HCT116 (cell line): ENCODE measurements at regions not wholly inside any gene's neighbourhood (a gene's known extent, or its start where the extent isn't known, plus 50 kb on each side); places are given as distances from the start of the nearest gene placed in this dataset.

Source experiments
- ATAC-seq: fragments of 200-7000 bp; cut with Tn5 transposase; 2 replicates; pipeline ENCODE4 v1.9.1; 2020; ENCODE audit warnings: mild to moderate bottlenecking, moderate library complexity
- BruUV-seq: library from RNA; stranded (reverse); fragments of 400-500 nt; replicated peaks from 2 replicates; lab custom pipeline; 2021; lab: Mats Ljungman, UMichigan
- CTCF ChIA-PET: fragments of 300-600 bp; sonication (Branson Sonifier 250); formaldehyde crosslinking; loops from one replicate; lab custom pipeline; 2021; ENCODE audit warnings: antibody characterized with exemption; lab: Charles Lee
- POLR2A ChIA-PET: fragments of 300-600, 350-600 bp; sonication (Branson Sonifier 250); formaldehyde crosslinking; loops from one replicate; lab custom pipeline; 2021; ENCODE audit warnings: antibody characterized with exemption; lab: Charles Lee
- RAD21 ChIA-PET, 2 experiments: fragments of 300-600 bp; sonication (Branson Sonifier 250); formaldehyde crosslinking; loops; one replicate each; lab custom pipeline; 2023; ENCODE audit warnings: low total read pairs in 2 of 2; ENCODE audit not compliant: uncharacterized antibody in 2 of 2, unreplicated experiment in 2 of 2, low non-redundant PET in 1 of 2; lab: Charles Lee
- DNase-seq: peaks from one replicate; pipeline ENCODE4 v3.0.0-alpha.2; 2010; ENCODE audit warnings: low read depth, low spot score
- H2AFZ ChIP-seq: fragments of 200-600 bp; shearing (Covaris generic), sonication (generic); 2 replicates; pipeline ENCODE4 v1.6.1; 2017; ENCODE audit warnings: low read depth, mixed run types, mixed read lengths, antibody characterized with exemption, low read length; ENCODE audit not compliant: poor library complexity, severe bottlenecking
- H3K27ac ChIP-seq: 2 replicates; pipeline ENCODE4 v1.5.1; 2012; ENCODE audit warnings: low read depth, low read length
- H3K27me3 ChIP-seq: fragments of 200-600 bp; sonication (generic); 2 replicates; pipeline ENCODE4 v1.6.1; 2016; ENCODE audit warnings: mixed run types, low read length, mixed read lengths; ENCODE audit not compliant: insufficient read depth
- H3K36me3 ChIP-seq, 2 experiments: fragments of 200-500 bp in 1 of 2; fragments of 200-600 bp in 1 of 2; sonication (Bioruptor generic) in 1 of 2; sonication (generic) in 1 of 2; 2 replicates each; pipeline versions ENCODE4 v1.5.1 to v1.6.1; 2014 to 2016; ENCODE audit warnings: low read length in 2 of 2, inconsistent platforms in 1 of 2, mixed read lengths in 1 of 2, mixed run types in 1 of 2; ENCODE audit not compliant: insufficient read depth in 2 of 2, control insufficient read depth in 1 of 2
- H3K4me1 ChIP-seq, 2 experiments: fragments of 200-600 bp in 1 of 2; sonication (generic) in 1 of 2; 2 replicates each; pipeline versions ENCODE4 v1.5.1 to v1.6.1; 2012 to 2017; ENCODE audit warnings: low read length in 2 of 2, inconsistent platforms in 1 of 2, mild to moderate bottlenecking in 1 of 2, mixed read lengths in 1 of 2, mixed run types in 1 of 2, moderate library complexity in 1 of 2; ENCODE audit not compliant: insufficient read depth in 2 of 2, control insufficient read depth in 1 of 2
- H3K4me2 ChIP-seq: fragments of 200-600 bp; sonication (generic); 2 replicates; pipeline ENCODE4 v1.6.1; 2017; ENCODE audit warnings: mixed run types, low read length, mixed read lengths
- H3K4me3 ChIP-seq, 2 experiments: fragments of 200-600 bp in 1 of 2; sonication (generic) in 1 of 2; replicated peaks in 1 of 2; 2 replicates each; pipeline ENCODE4 v1.5.1; 2011 to 2016; ENCODE audit warnings: low read length in 2 of 2, control low read depth in 1 of 2, low read depth in 1 of 2, mild to moderate bottlenecking in 1 of 2, mixed read lengths in 1 of 2, mixed run types in 1 of 2
- H3K79me2 ChIP-seq: fragments of 200-600 bp; sonication (generic); 2 replicates; pipeline ENCODE4 v1.6.1; 2017; ENCODE audit warnings: mild to moderate bottlenecking, mixed run types, low read length, moderate library complexity, mixed read lengths; ENCODE audit not compliant: insufficient read depth
- H3K9ac ChIP-seq: fragments of 200-600 bp; sonication (generic); 2 replicates; pipeline ENCODE4 v1.6.1; 2016; ENCODE audit warnings: low read length, mixed read lengths
- H3K9me2 ChIP-seq: fragments of 200-600 bp; sonication (generic), shearing (Covaris generic); 2 replicates; pipeline ENCODE4 v1.6.1; 2017; ENCODE audit warnings: mixed run types, mild to moderate bottlenecking, moderate library complexity; ENCODE audit not compliant: insufficient read depth
- H3K9me3 ChIP-seq, 2 experiments: fragments of 200-500 bp in 1 of 2; fragments of 200-600 bp in 1 of 2; sonication (Bioruptor generic) in 1 of 2; sonication (generic) in 1 of 2; 2 replicates each; pipeline ENCODE4 v1.6.1; 2014 to 2017; ENCODE audit warnings: low read length in 2 of 2, mixed read lengths in 2 of 2, inconsistent platforms in 1 of 2, low read depth in 1 of 2, mild to moderate bottlenecking in 1 of 2, mixed run types in 1 of 2, moderate library complexity in 1 of 2; ENCODE audit not compliant: control insufficient read depth in 1 of 2, insufficient read depth in 1 of 2
- H4K20me1 ChIP-seq: fragments of 200-600 bp; sonication (generic), shearing (Covaris generic); 2 replicates; pipeline ENCODE4 v1.6.1; 2017; ENCODE audit warnings: mixed run types, mild to moderate bottlenecking, moderate library complexity; ENCODE audit not compliant: insufficient read depth
- ELF1 ChIP-seq: IDR thresholded peaks from 2 replicates; pipeline ENCODE4 v1.6.1; 2012; ENCODE audit warnings: low read depth, borderline replicate concordance
- JUND ChIP-seq: IDR thresholded peaks from 2 replicates; pipeline ENCODE4 v1.6.1; 2012
- MAX ChIP-seq: IDR thresholded peaks from 2 replicates; pipeline ENCODE4 v1.6.1; 2012
- RAD21 ChIP-seq: IDR thresholded peaks from 2 replicates; pipeline ENCODE4 v1.6.1; 2012; ENCODE audit warnings: low read depth, mild to moderate bottlenecking
- TCF7L2 ChIP-seq: IDR thresholded peaks from 2 replicates; pipeline ENCODE4 v1.7.0; 2011; ENCODE audit warnings: borderline replicate concordance, inconsistent platforms; ENCODE audit not compliant: insufficient read depth, insufficient read length; ENCODE audit errors: extremely low read depth
- ZFX ChIP-seq: fragments of 450-650 bp; IDR thresholded peaks from 2 replicates; pipeline ENCODE4 v1.6.1; 2017
- ZNF274 ChIP-seq: fragments of 200-500 bp; sonication (Bioruptor generic); IDR thresholded peaks from 2 replicates; pipeline ENCODE4 v1.6.1; 2014; ENCODE audit warnings: mild to moderate bottlenecking, low read depth, low read length, inconsistent platforms
- intact Hi-C: fragments of 100-400 bp; cut with micrococcal nuclease; formaldehyde crosslinking; loops from 2 replicates; pipeline ENCODE4 v1.10.0; 2022

GRCh38 chr2:59312967-59313940 is 1072.1 kb upstream of the FANCL start:
- H3K9ac ChIP-seq = no peak overlapping the region
- no peak overlapping the region for H3K27ac ChIP-seq
- DNase-seq = no peak
- H4K20me1 ChIP-seq = no peaks in the 10 kb centered on the region
- no peak for TF ChIP-seq MAX
- TF ChIP-seq, all 23 proteins: peak for 0
- Histone ChIP-seq H3K4me1 (no peaks in the 10 kb centered on the region), H3K4me2 (no peak overlapping the region), H3K36me3 (no peaks in the 10 kb centered on the region; a peak in 1 of 4 replicates), H3K79me2 (no peaks in the 10 kb centered on the region), H2AFZ (no peak overlapping the region), H3K27me3 (no peaks in the 10 kb centered on the region), H3K4me3 (no peak overlapping the region), H3K9me3 (peaks cover 0 to 3% of the 10 kb centered on the region in 2 experiments; a peak in 1 of 4 replicates), H3K9me2 (no peaks in the 10 kb centered on the region)
- BruUV-seq = no TSS peak
- POLR2A ChIA-PET = no interaction called here
- CTCF ChIA-PET = no interaction called here
- no peak for ATAC-seq
- intact Hi-C loops = no loop called here
- RAD21 ChIA-PET = no interaction called here

- Histone ChIP-seq H3K27ac (no peak overlapping the region), H3K27me3 (no peaks in the 10 kb centered on the region), H3K4me1 (no peaks in the 10 kb centered on the region), H2AFZ (no peak overlapping the region), H3K36me3 (no peaks in the 10 kb centered on the region; a peak in 1 of 4 replicates), H3K9me3 (peaks cover 0 to 3% of the 10 kb centered on the region in 2 experiments; a peak in 1 of 4 replicates), H3K9me2 (no peaks in the 10 kb centered on the region), H3K4me2 (no peak overlapping the region), H4K20me1 (no peaks in the 10 kb centered on the region), H3K79me2 (no peaks in the 10 kb centered on the region), H3K4me3 (no peak overlapping the region), H3K9ac (no peak overlapping the region)
- CTCF ChIA-PET = no interaction called here
- intact Hi-C loops = no loop called here
- TF ChIP-seq ZNF274 (no peak), RAD21 (no peak), ZFX (no peak), JUND (no peak), TCF7L2 (no peak), ELF1 (no peak)
- DNase-seq (no peak), ATAC-seq (no peak)
- RAD21 ChIA-PET = no interaction called here
- POLR2A ChIA-PET = no interaction called here
- BruUV-seq = no TSS peak
Observed at GRCh38 chr2:59312029-59312428, 1070.9 kb upstream of the FANCL start.
